ENCODE measurements at regions not wholly inside any gene's neighbourhood (a gene's known extent, or its start where the extent isn't known, plus 50 kb on each side); places are given as distances from the start of the nearest gene placed in this dataset.

DNA sequence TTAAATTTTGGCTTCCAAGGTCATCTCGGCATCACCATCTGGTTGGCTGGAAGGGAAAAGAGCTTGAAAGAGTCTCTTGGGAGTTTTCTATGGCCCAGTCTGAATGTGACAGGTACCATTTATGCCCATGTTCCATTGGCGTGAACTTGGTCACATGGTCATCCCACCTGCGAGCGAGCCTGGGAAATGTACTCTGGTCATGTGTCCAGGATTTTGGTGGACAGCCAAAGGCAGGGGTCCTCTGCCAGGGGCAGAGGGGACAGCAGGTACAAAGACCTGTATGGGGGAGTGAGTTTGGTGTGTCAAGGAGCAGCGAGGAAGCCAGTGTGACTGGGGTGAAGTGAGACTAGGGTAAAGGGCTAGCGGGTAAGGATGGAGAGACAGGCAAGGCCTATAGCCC is 112.6 kb downstream of the CDC5L start:
- H3K36me3 ChIP-seq (ENCODE audit: insufficient read depth, low read length), result no peaks in the 10 kb centered on the region
- no peak overlapping the region for H3K4me3 ChIP-seq (ENCODE audit: low read length)
- H3K27ac ChIP-seq (ENCODE audit: low read length), result no peak overlapping the region
- no peak for DNase-seq
- H3K9ac ChIP-seq (ENCODE audit: low read length), result no peak overlapping the region
- no peaks in the 10 kb centered on the region for H3K79me2 ChIP-seq (ENCODE audit: low read length)
- H3K4me1 ChIP-seq (ENCODE audit: low read length), result no peaks in the 10 kb centered on the region
- no peaks in the 10 kb centered on the region for H3K27me3 ChIP-seq (ENCODE audit: low read length)
- no peaks in the 10 kb centered on the region for H3K9me2 ChIP-seq (replicated peaks; ENCODE audit: insufficient read depth, low read length)
- H3K4me2 ChIP-seq (ENCODE audit: low read depth, low read length, poor library complexity, severe bottlenecking), result no peak overlapping the region
- H4K20me1 ChIP-seq (ENCODE audit: insufficient read depth, low read depth, low read length), result no peaks in the 10 kb centered on the region
- H3K9me3 ChIP-seq (ENCODE audit: low read length), result no peaks in the 10 kb centered on the region
- no peak overlapping the region for H2AFZ ChIP-seq (ENCODE audit: low read length)

DNA sequence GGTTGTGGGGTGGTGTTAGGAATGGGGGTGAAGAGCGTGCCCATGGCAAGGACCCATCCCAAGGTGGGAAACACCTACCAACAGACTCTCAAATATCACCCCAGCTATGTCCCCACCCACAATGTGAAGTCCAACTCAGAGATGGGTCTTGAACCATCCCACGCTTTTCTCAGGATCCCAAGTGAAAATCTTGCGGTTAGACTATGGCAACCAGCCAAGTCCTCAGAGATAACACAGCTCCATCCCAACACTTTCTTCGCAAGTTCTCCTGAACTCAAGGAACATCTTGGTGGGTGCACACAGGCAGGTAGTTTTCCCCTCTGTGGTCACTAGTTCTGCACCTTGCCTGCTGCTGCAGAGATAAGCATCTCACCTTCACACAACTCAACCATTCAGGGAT is 116.0 kb downstream of the CDC5L start:
- Histone ChIP-seq H3K79me2 (ENCODE audit: low read length) (no peaks in the 10 kb centered on the region), H3K27ac (ENCODE audit: low read length) (no peak overlapping the region), H4K20me1 (ENCODE audit: insufficient read depth, low read depth, low read length) (no peaks in the 10 kb centered on the region), H3K9ac (ENCODE audit: low read length) (no peak overlapping the region), H3K4me1 (ENCODE audit: low read length) (no peaks in the 10 kb centered on the region), H3K27me3 (ENCODE audit: low read length) (no peaks in the 10 kb centered on the region), H2AFZ (ENCODE audit: low read length) (no peak overlapping the region), H3K9me3 (ENCODE audit: low read length) (no peaks in the 10 kb centered on the region), H3K4me2 (ENCODE audit: low read depth, low read length, poor library complexity, severe bottlenecking) (no peak overlapping the region), H3K4me3 (ENCODE audit: low read length) (no peak overlapping the region), H3K36me3 (ENCODE audit: insufficient read depth, low read length) (no peaks in the 10 kb centered on the region), H3K9me2 (replicated peaks; ENCODE audit: insufficient read depth, low read length) (no peaks in the 10 kb centered on the region)
- no peak for DNase-seq

DNA sequence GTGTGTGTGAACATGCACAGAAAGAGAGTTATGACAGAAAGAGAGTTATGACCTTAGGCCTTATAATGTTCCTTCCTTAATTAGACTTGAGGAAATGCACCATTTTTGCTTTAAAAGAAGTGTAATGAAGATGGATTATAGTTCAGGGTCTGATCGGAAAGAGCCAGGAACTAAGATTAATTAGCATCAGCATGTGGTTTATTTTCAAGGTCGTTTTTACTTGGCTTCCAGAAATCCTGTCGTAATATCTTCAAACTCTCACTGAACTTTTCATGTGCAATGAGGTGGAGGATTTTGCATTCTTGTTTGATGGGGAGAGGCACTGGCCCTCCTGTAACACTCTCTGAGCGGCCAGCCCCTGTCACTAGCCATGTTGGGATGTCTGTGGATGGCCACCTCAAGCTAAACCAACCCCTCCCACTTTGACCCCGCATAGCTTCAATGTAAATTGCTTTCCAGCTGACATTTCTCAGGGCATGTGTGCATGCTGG is 116.8 kb downstream of the CDC5L start:
- Histone ChIP-seq H2AFZ (ENCODE audit: low read length) (no peak overlapping the region), H3K9ac (ENCODE audit: low read length) (no peak overlapping the region), H3K4me2 (ENCODE audit: low read depth, low read length, poor library complexity, severe bottlenecking) (no peak overlapping the region), H3K9me3 (ENCODE audit: low read length) (no peaks in the 10 kb centered on the region), H4K20me1 (ENCODE audit: insufficient read depth, low read depth, low read length) (no peaks in the 10 kb centered on the region), H3K79me2 (ENCODE audit: low read length) (no peaks in the 10 kb centered on the region), H3K4me1 (ENCODE audit: low read length) (no peaks in the 10 kb centered on the region), H3K9me2 (replicated peaks; ENCODE audit: insufficient read depth, low read length) (no peaks in the 10 kb centered on the region), H3K4me3 (ENCODE audit: low read length) (no peak overlapping the region), H3K27me3 (ENCODE audit: low read length) (no peaks in the 10 kb centered on the region), H3K27ac (ENCODE audit: low read length) (no peak overlapping the region), H3K36me3 (ENCODE audit: insufficient read depth, low read length) (no peaks in the 10 kb centered on the region)
- no peak for DNase-seq

GRCh38 chr6:44505751-44506150 is 118.2 kb downstream of the CDC5L start:
- Histone ChIP-seq H3K9me2 (replicated peaks; ENCODE audit: insufficient read depth, low read length) (no peaks in the 10 kb centered on the region), H3K79me2 (ENCODE audit: low read length) (no peaks in the 10 kb centered on the region), H3K27ac (ENCODE audit: low read length) (no peak overlapping the region), H3K9me3 (ENCODE audit: low read length) (no peaks in the 10 kb centered on the region), H3K4me1 (ENCODE audit: low read length) (no peaks in the 10 kb centered on the region), H3K9ac (ENCODE audit: low read length) (no peak overlapping the region), H2AFZ (ENCODE audit: low read length) (no peak overlapping the region), H4K20me1 (ENCODE audit: insufficient read depth, low read depth, low read length) (no peaks in the 10 kb centered on the region), H3K4me2 (ENCODE audit: low read depth, low read length, poor library complexity, severe bottlenecking) (no peak overlapping the region), H3K36me3 (ENCODE audit: insufficient read depth, low read length) (no peaks in the 10 kb centered on the region), H3K4me3 (ENCODE audit: low read length) (no peak overlapping the region), H3K27me3 (ENCODE audit: low read length) (no peaks in the 10 kb centered on the region)
- DNase-seq, result no peak

DNA sequence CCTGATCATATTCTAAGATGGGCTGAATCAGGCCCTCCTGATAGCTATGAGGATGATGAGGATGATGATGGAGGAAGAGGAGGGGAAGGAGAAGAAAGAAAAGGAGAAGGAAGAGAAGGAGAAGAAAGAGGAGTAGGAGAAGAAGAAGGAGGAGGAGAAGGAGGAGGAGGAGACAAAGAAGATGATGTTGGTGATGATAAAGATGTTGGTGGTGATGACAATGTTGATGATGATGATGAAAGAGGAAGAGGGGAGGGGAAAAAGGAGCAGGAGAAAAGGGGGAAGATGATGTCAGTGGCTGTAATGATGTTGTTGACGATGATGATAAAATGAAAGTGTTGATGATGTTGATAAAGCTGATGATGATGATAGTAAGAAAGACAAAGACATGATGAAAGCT is 119.5 kb downstream of the CDC5L start:
- H2AFZ ChIP-seq (ENCODE audit: low read length), result no peak overlapping the region
- no peak overlapping the region for H3K4me3 ChIP-seq (ENCODE audit: low read length)
- H4K20me1 ChIP-seq (ENCODE audit: insufficient read depth, low read depth, low read length), result no peaks in the 10 kb centered on the region
- H3K36me3 ChIP-seq (ENCODE audit: insufficient read depth, low read length), result no peaks in the 10 kb centered on the region
- H3K4me1 ChIP-seq (ENCODE audit: low read length), result no peaks in the 10 kb centered on the region
- H3K4me2 ChIP-seq (ENCODE audit: low read depth, low read length, poor library complexity, severe bottlenecking), result no peak overlapping the region
- no peaks in the 10 kb centered on the region for H3K79me2 ChIP-seq (ENCODE audit: low read length)
- H3K9ac ChIP-seq (ENCODE audit: low read length), result no peak overlapping the region
- no peaks in the 10 kb centered on the region for H3K9me3 ChIP-seq (ENCODE audit: low read length)
- H3K27ac ChIP-seq (ENCODE audit: low read length), result no peak overlapping the region
- H3K9me2 ChIP-seq (replicated peaks; ENCODE audit: insufficient read depth, low read length), result no peaks in the 10 kb centered on the region
- DNase-seq, result no peak
- no peaks in the 10 kb centered on the region for H3K27me3 ChIP-seq (ENCODE audit: low read length)

DNA sequence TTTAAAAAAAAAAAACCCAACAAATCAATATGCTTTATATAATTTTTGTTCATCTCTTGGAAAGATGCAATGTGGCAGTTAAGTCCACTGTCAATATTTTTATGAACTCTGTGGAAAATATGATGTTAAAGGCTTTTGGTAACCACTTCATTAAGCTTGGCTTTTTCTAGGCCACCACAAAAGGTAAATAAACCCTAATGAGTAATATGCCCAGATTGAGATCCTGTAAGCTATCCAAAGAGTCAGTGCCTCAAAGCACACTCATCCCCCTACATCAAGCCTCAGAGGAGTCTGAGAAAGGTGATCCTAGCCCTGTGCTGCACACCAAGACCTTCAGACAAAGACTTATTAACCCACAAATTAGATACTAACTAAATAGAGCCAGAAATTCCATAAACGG is 121.1 kb downstream of the CDC5L start:
- no peak overlapping the region for H3K27ac ChIP-seq (ENCODE audit: low read length)
- H3K9me2 ChIP-seq (replicated peaks; ENCODE audit: insufficient read depth, low read length), result no peaks in the 10 kb centered on the region
- H3K36me3 ChIP-seq (ENCODE audit: insufficient read depth, low read length), result no peaks in the 10 kb centered on the region
- no peak overlapping the region for H3K4me3 ChIP-seq (ENCODE audit: low read length)
- no peaks in the 10 kb centered on the region for H3K27me3 ChIP-seq (ENCODE audit: low read length)
- no peaks in the 10 kb centered on the region for H4K20me1 ChIP-seq (ENCODE audit: insufficient read depth, low read depth, low read length)
- H3K4me1 ChIP-seq (ENCODE audit: low read length), result no peaks in the 10 kb centered on the region
- no peaks in the 10 kb centered on the region for H3K79me2 ChIP-seq (ENCODE audit: low read length)
- no peak for DNase-seq
- no peak overlapping the region for H3K4me2 ChIP-seq (ENCODE audit: low read depth, low read length, poor library complexity, severe bottlenecking)
- no peaks in the 10 kb centered on the region for H3K9me3 ChIP-seq (ENCODE audit: low read length)
- no peak overlapping the region for H3K9ac ChIP-seq (ENCODE audit: low read length)
- no peak overlapping the region for H2AFZ ChIP-seq (ENCODE audit: low read length)

DNA sequence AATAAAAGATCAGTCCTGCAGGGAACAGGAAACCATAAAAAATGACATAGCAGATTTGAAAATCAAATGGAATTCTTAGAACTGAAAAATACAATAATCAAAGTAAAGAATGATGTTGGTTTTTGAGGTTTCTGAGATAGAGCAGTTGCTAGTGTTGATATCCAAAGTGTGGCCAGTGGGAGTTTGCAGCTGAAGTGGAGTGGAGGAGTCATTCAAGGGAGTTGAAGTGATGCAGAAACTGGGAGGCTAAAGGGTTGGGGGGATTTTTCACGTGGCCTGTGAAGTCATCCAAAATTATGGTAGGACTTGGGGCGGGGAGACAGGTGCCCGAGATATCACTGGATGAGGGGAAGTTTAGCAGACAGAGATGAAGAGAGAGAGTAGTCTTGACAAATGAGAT is 123.6 kb downstream of the CDC5L start:
- H3K4me2 ChIP-seq (ENCODE audit: low read depth, low read length, poor library complexity, severe bottlenecking), result no peak overlapping the region
- H4K20me1 ChIP-seq (ENCODE audit: insufficient read depth, low read depth, low read length), result no peaks in the 10 kb centered on the region
- DNase-seq, result no peak
- H3K79me2 ChIP-seq (ENCODE audit: low read length), result no peaks in the 10 kb centered on the region
- H3K27me3 ChIP-seq (ENCODE audit: low read length), result no peaks in the 10 kb centered on the region
- no peaks in the 10 kb centered on the region for H3K4me1 ChIP-seq (ENCODE audit: low read length)
- H3K36me3 ChIP-seq (ENCODE audit: insufficient read depth, low read length), result no peaks in the 10 kb centered on the region
- H3K9me3 ChIP-seq (ENCODE audit: low read length), result no peaks in the 10 kb centered on the region
- H3K27ac ChIP-seq (ENCODE audit: low read length), result no peak overlapping the region
- no peak overlapping the region for H3K4me3 ChIP-seq (ENCODE audit: low read length)
- H3K9ac ChIP-seq (ENCODE audit: low read length), result no peak overlapping the region
- H3K9me2 ChIP-seq (replicated peaks; ENCODE audit: insufficient read depth, low read length), result no peaks in the 10 kb centered on the region
- no peak overlapping the region for H2AFZ ChIP-seq (ENCODE audit: low read length)

DNA sequence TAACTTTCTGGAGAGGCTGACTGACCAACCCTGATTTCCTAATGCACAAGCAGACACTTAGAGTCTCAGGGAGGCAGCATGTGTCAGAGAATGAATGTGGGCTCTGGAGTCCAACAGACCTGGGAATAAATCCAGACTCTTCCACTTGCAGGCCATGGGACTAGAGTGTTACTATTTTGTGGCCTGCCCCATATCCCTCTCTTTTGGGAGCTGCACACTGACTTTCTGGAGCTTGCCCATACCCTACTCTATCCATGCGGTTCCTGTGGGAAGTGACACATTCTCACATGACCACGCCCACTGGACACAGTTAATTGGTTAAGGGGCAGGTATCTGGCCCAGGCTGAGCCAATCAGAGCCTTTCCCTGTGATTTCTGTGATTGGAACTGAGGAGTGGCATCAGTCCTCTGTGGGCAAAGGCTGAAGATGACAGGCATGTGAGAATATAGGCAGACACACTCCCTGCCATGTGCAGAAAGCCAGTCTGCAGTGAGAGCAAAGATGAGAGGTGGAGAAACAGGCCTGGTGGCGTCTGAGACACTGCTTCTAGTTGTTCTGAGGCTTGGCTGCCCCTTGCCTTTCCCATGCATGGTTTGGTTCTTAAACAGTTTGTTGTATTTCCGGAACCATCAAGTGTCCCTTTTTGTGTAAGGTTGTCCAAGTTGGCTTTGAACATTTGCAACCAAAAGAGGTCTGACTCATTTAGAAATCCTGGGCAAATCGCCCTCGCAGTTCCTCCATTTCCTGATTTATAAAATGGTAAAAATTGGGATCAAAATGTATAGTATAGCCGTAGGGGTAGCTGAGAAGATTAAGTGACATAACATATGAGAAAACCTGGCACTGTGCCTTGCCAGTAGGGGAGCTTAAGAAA is 125.6 kb downstream of the CDC5L start:
- Histone ChIP-seq H3K79me2 (ENCODE audit: low read length) (no peaks in the 10 kb centered on the region), H3K4me2 (ENCODE audit: low read depth, low read length, poor library complexity, severe bottlenecking) (no peak overlapping the region), H3K4me1 (ENCODE audit: low read length) (no peaks in the 10 kb centered on the region), H3K27ac (ENCODE audit: low read length) (no peak overlapping the region), H3K27me3 (ENCODE audit: low read length) (no peaks in the 10 kb centered on the region), H3K9ac (ENCODE audit: low read length) (no peak overlapping the region), H3K9me3 (ENCODE audit: low read length) (no peaks in the 10 kb centered on the region), H3K36me3 (ENCODE audit: insufficient read depth, low read length) (no peaks in the 10 kb centered on the region), H2AFZ (ENCODE audit: low read length) (no peak overlapping the region), H3K9me2 (replicated peaks; ENCODE audit: insufficient read depth, low read length) (no peaks in the 10 kb centered on the region), H3K4me3 (ENCODE audit: low read length) (no peak overlapping the region), H4K20me1 (ENCODE audit: insufficient read depth, low read depth, low read length) (no peaks in the 10 kb centered on the region)
- DNase-seq, result peak; percentile 75
